ENCODE measurements at regions not wholly inside any gene's neighbourhood (a gene's known extent, or its start where the extent isn't known, plus 50 kb on each side); places are given as distances from the start of the nearest gene placed in this dataset.

GRCh38 chr3:82940124-82940523 lies 1178.7 kb upstream of the GBE1 start:
- TF ChIP-seq ZNF274 (IDR thresholded peaks at IDR 0.05; ENCODE audit: low read depth, low read length) = no peak
- H3K4me3 ChIP-seq (ENCODE audit: low read length) = no peak overlapping the region

DNA sequence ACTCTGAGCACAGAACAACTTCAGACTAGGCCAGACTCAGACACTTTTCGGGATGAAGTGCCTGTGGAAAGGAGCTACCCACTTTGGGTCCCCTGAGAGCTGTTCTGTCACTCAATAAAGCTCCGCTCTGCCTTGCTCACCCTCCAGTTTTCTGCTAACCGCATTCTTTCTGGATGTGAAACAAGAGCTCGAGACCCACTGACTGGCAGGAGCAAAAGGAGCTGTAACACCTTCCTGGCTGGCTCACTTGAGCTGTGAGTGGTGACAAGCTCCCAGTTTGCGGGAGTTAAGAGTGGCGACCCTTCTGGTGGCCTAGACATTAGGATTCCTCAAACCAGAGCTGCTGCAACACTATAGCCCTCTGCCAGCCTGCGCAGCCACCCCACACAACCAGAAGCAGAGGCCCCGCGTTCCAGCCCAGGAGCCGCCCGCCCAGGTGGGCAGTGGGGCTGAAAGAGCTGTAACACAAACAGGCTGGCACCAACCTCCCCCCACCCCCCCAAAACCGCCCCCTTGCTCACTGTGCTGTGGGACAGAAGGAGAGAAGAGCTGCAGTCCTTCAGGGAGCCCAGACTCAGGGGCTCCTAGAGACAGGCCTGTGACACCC lies 1178.1 kb upstream of the GBE1 start:
- no peak for TF ChIP-seq ZNF274 (IDR thresholded peaks at IDR 0.05; ENCODE audit: low read depth, low read length)
- no peak overlapping the region for H3K4me3 ChIP-seq (ENCODE audit: low read length)

- TF ChIP-seq ZNF274 (IDR thresholded peaks at IDR 0.05; ENCODE audit: low read depth, low read length) = no peak
- H3K4me3 ChIP-seq (ENCODE audit: low read length) = no peak overlapping the region
Measured at GRCh38 chr3:82938821-82939328, 1177.4 kb upstream of the GBE1 start.

GRCh38 chr3:82927309-82928253 lies 1166.1 kb upstream of the GBE1 start:
- TF ChIP-seq ZNF274 (IDR thresholded peaks at IDR 0.05; ENCODE audit: low read depth, low read length) = no peak
- no peak overlapping the region for H3K4me3 ChIP-seq (ENCODE audit: low read length)

DNA sequence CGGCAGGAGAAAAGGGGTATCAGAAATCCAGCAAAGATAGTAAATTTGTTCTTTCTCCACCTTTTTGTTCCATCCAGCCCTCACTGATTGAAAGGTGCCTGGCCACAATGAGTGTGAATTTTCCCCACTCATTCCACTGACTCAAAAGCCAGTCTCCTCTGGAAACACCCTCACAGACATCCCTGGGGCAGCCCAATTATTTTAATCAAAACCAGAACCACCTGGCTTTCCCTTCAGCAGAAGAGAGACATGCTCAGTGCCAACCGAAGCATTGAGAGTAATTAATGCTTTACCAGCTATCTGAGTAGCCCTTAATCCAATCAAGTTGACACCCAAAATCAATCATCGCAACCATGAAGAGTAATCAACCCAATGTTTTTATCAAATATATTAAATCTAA lies 1129.6 kb upstream of the GBE1 start:
- no peak overlapping the region for H3K4me3 ChIP-seq (ENCODE audit: low read length)
- TF ChIP-seq ZNF274 (IDR thresholded peaks at IDR 0.05; ENCODE audit: low read depth, low read length) = no peak

DNA sequence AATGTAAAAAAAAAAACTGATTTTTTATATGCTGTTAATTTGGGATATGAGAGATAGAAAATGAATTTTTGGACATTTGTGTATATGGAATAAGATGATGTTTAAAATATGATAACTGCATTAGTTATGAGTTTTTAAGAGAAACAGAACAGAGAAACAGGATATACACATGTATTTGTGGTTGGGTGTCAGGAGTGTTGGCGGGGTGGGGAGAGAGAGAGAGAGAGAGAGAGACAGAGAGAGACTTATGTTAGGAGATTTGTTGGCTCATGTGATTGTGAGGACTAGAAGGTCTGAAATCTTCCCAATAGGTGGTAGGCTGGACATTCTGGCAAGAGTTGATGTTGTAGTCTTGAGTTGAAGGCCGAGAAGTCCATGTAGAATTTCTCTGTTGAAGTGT lies 1121.6 kb upstream of the GBE1 start:
- TF ChIP-seq ZNF274 (IDR thresholded peaks at IDR 0.05; ENCODE audit: low read depth, low read length) = no peak
- H3K4me3 ChIP-seq (ENCODE audit: low read length) = no peak overlapping the region

GRCh38 chr3:82875401-82875800 lies 1114.0 kb upstream of the GBE1 start:
- no peak overlapping the region for H3K4me3 ChIP-seq (ENCODE audit: low read length)

GRCh38 chr3:82839871-82840270 lies 1078.4 kb upstream of the GBE1 start:
- no peak for TF ChIP-seq ZNF274 (IDR thresholded peaks at IDR 0.05; ENCODE audit: low read depth, low read length)
- no peak overlapping the region for H3K4me3 ChIP-seq (ENCODE audit: low read length)

More at GRCh38 chr3:82875401-82875800, 1114.0 kb upstream of the GBE1 start:
- no peak for TF ChIP-seq ZNF274 (IDR thresholded peaks at IDR 0.05; ENCODE audit: low read depth, low read length)

- no peak for TF ChIP-seq ZNF274 (IDR thresholded peaks at IDR 0.05; ENCODE audit: low read depth, low read length)
- H3K4me3 ChIP-seq (ENCODE audit: low read length) = no peak overlapping the region
Measured at GRCh38 chr3:82834098-82834497, 1072.7 kb upstream of the GBE1 start.

- no peak for TF ChIP-seq ZNF274 (IDR thresholded peaks at IDR 0.05; ENCODE audit: low read depth, low read length)
- no peak overlapping the region for H3K4me3 ChIP-seq (ENCODE audit: low read length)
Measured at GRCh38 chr3:82824491-82824890, 1063.0 kb upstream of the GBE1 start.

DNA sequence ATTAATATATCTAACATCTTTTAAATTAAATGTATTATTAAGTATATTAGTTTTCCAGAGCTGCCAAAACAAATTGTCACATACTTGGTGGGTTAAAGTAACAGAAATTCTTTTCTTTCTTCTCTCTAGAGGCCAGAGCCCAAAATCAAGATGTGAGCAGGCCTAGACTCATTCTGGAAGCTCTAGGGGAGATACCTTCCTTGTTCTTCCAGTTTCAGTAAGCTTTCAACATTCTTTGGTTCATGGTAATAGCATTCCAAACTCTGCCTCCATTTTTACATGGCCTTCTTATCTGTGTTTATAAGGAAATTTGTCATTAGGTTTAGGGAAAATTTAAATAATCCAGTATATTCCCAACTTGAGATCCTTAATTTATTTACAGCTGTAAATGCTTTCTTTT lies 1054.6 kb upstream of the GBE1 start:
- no peak for TF ChIP-seq ZNF274 (IDR thresholded peaks at IDR 0.05; ENCODE audit: low read depth, low read length)
- no peak overlapping the region for H3K4me3 ChIP-seq (ENCODE audit: low read length)

DNA sequence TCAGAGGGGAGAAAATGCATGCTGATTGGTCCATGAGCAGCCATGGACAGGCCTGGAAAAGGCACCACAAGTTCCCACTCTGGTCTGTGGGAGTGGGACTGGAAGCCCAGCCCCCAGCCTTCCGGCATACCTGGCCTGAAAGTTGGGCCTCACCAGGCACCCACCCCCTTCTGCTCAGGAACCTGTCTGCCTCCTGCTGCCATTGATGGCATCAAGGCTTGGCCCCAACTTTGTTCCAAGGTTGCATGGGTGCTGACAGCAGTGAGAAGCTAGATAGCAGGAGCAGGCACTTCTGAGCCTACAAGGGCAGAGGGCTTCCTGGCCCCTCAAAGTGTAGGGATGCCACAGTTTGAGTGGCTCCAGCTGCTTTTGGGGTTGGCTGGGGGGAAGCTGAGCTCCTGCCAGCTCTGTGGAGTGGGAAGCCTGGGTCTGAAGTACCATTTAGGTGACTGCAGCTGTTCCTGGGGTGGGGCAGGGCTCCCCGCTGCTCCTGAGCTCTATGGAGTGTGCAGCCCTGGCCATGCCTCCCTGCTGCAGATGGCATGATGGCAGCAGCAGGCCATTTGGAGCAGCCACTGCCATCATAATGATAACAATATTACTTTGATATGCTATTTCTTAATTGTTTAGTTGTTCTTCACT lies 1054.1 kb upstream of the GBE1 start:
- no peak overlapping the region for H3K4me3 ChIP-seq (ENCODE audit: low read length)
- no peak for TF ChIP-seq ZNF274 (IDR thresholded peaks at IDR 0.05; ENCODE audit: low read depth, low read length)

DNA sequence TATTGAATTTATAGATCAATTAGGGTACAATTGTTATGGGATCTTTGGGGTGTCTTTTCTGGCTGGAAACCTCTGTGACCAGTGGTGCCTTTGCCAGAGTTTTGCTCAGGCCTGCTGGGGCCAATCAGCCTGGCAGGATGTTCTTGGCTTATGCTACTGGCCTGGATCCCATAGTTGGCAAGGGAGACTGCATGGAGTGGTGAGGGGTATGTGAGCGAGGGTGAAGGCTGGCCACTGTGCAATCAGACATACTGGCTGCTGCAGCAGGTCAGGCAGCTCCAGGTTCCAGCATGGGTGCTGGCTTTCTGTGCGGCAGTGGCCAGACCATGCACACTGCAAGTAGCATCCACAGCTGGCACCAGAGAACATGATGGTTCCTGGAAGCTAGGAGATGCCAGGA lies 1053.2 kb upstream of the GBE1 start:
- no peak for TF ChIP-seq ZNF274 (IDR thresholded peaks at IDR 0.05; ENCODE audit: low read depth, low read length)
- no peak overlapping the region for H3K4me3 ChIP-seq (ENCODE audit: low read length)

DNA sequence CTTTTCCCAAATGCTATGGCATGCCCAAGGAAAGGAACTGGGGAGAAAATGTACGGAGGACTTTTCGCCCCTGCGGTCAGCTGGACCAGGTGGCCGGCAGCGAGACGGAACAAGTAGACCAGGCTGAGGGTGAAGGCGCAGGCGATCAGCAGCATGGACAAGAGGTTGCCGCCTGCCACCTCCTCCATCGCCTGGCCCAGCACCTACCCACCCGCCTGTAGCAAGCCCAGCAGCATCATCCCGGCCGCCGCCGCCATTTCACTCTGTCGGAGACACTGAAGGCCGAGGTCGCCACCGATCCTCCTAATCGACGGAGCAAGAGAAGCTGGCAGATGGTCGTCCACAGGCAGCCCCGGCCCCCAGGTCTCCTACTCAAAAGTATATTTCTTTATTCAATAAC lies 1046.3 kb upstream of the GBE1 start:
- TF ChIP-seq ZNF274 (IDR thresholded peaks at IDR 0.05; ENCODE audit: low read depth, low read length) = no peak
- H3K4me3 ChIP-seq (ENCODE audit: low read length) = no peak overlapping the region
